ENCODE measurements at regions not wholly inside any gene's neighbourhood (a gene's known extent, or its start where the extent isn't known, plus 50 kb on each side); places are given as distances from the start of the nearest gene placed in this dataset.

- Histone ChIP-seq H3K4me1 (replicated peaks) (no peaks in the 10 kb centered on the region), H3K4me3 (no peak overlapping the region), H3K9me3 (no peaks in the 10 kb centered on the region), H3K36me3 (no peaks in the 10 kb centered on the region), H3K27me3 (replicated peaks; ENCODE audit: insufficient read depth) (no peaks in the 10 kb centered on the region), H3K27ac (no peak overlapping the region)
- DNase-seq (ENCODE audit: low spot score): no peak
- 62% methylated on average over 5 of the region's 5 CpGs for WGBS
- no peak for TF ChIP-seq CTCF (IDR thresholded peaks at IDR 0.05)
- no peak for TF ChIP-seq POLR2A (IDR thresholded peaks at IDR 0.05)
- no peak for TF ChIP-seq POLR2AphosphoS5 (IDR thresholded peaks at IDR 0.05)
- intact Hi-C loops (cut with DNase I): no loop called here
These were observed 913.2 kb downstream of the DIAPH3 start for GRCh38 chr13:59250336-59251189.

GRCh38 chr13:59259165-59260000, 904.3 kb downstream of the DIAPH3 start:
- no peaks in the 10 kb centered on the region for H3K4me1 ChIP-seq (replicated peaks)
- no peak for DNase-seq (ENCODE audit: low spot score)
- no peak overlapping the region for H3K4me3 ChIP-seq
- H3K9me3 ChIP-seq: no peaks in the 10 kb centered on the region
- no peak overlapping the region for H3K27ac ChIP-seq
- no peaks in the 10 kb centered on the region for H3K27me3 ChIP-seq (replicated peaks; ENCODE audit: insufficient read depth)
- no peaks in the 10 kb centered on the region for H3K36me3 ChIP-seq
- WGBS: 76% methylated on average over 9 of the region's 9 CpGs
- TF ChIP-seq POLR2A (IDR thresholded peaks at IDR 0.05) (no peak), CTCF (IDR thresholded peaks at IDR 0.05) (no peak), POLR2AphosphoS5 (IDR thresholded peaks at IDR 0.05) (no peak)
- intact Hi-C loops (cut with DNase I): no loop called here

- DNase-seq (ENCODE audit: low spot score): no peak
- Histone ChIP-seq H3K27ac (no peak overlapping the region), H3K9me3 (no peaks in the 10 kb centered on the region), H3K4me1 (replicated peaks) (no peaks in the 10 kb centered on the region), H3K27me3 (replicated peaks; ENCODE audit: insufficient read depth) (no peaks in the 10 kb centered on the region), H3K36me3 (no peaks in the 10 kb centered on the region), H3K4me3 (no peak overlapping the region)
- TF ChIP-seq POLR2AphosphoS5 (IDR thresholded peaks at IDR 0.05) (no peak), POLR2A (IDR thresholded peaks at IDR 0.05) (no peak), CTCF (IDR thresholded peaks at IDR 0.05) (no peak)
- WGBS: 60% methylated on average over 4 of the region's 4 CpGs
- intact Hi-C loops (cut with DNase I): no loop called here
These were observed 901.7 kb downstream of the DIAPH3 start for GRCh38 chr13:59261928-59262488.

GRCh38 chr13:59263531-59263930, 900.2 kb downstream of the DIAPH3 start:
- H3K27ac ChIP-seq: no peak overlapping the region
- DNase-seq (ENCODE audit: low spot score): no peak
- H3K9me3 ChIP-seq: no peaks in the 10 kb centered on the region
- intact Hi-C loops (cut with DNase I): no loop called here
- TF ChIP-seq POLR2AphosphoS5 (IDR thresholded peaks at IDR 0.05): no peak
- TF ChIP-seq CTCF (IDR thresholded peaks at IDR 0.05): no peak
- no peak for TF ChIP-seq POLR2A (IDR thresholded peaks at IDR 0.05)
- H3K4me3 ChIP-seq: no peak overlapping the region
- no peaks in the 10 kb centered on the region for H3K36me3 ChIP-seq
- no peaks in the 10 kb centered on the region for H3K4me1 ChIP-seq (replicated peaks)
- no peaks in the 10 kb centered on the region for H3K27me3 ChIP-seq (replicated peaks; ENCODE audit: insufficient read depth)

Measured in prostate gland (tissue), 2 donors.